Osteoblast (primary cell): ENCODE measurements at regions not wholly inside any gene's neighbourhood (a gene's known extent, or its start where the extent isn't known, plus 50 kb on each side); places are given as distances from the start of the nearest gene placed in this dataset.

ENCODE experiments used
- DNase-seq: peaks from one replicate; pipeline ENCODE4 v3.0.0; 2011; ENCODE audit warnings: low spot score, mixed read lengths; ENCODE audit not compliant: insufficient read length; ENCODE audit errors: missing footprints
- H2AFZ ChIP-seq: 2 replicates; pipeline ENCODE4 v1.6.0; 2011; ENCODE audit warnings: mild to moderate bottlenecking, low read length
- H3K27ac ChIP-seq: 2 replicates; pipeline ENCODE4 v1.5.1; 2011; ENCODE audit warnings: mild to moderate bottlenecking, low read depth, low read length, moderate library complexity
- H3K27me3 ChIP-seq: 2 replicates; pipeline ENCODE4 v1.6.0; 2012; ENCODE audit warnings: mild to moderate bottlenecking, control low read depth, inconsistent platforms, low read length, moderate library complexity; ENCODE audit not compliant: insufficient read depth
- H3K36me3 ChIP-seq: 2 replicates; pipeline ENCODE4 v1.5.1; 2011; ENCODE audit warnings: mild to moderate bottlenecking, low read length, control low read depth, moderate library complexity; ENCODE audit not compliant: insufficient read depth
- H3K4me1 ChIP-seq: 2 replicates; pipeline ENCODE4 v1.5.1; 2011; ENCODE audit warnings: mild to moderate bottlenecking, low read length, control low read depth, moderate library complexity; ENCODE audit not compliant: insufficient read depth
- H3K4me2 ChIP-seq: 2 replicates; pipeline ENCODE4 v1.6.0; 2011; ENCODE audit warnings: mild to moderate bottlenecking, low read length; ENCODE audit not compliant: insufficient read depth
- H3K4me3 ChIP-seq: fragments of 200-600 bp; sonication (generic); 3 replicates; pipeline ENCODE4 v1.5.1; 2012; ENCODE audit warnings: mild to moderate bottlenecking, low read length, inconsistent platforms; ENCODE audit not compliant: insufficient read depth
- H3K79me2 ChIP-seq: 2 replicates; pipeline ENCODE4 v1.6.0; 2012; ENCODE audit warnings: mild to moderate bottlenecking, low read length, control low read depth, inconsistent platforms; ENCODE audit not compliant: insufficient read depth
- H3K9me3 ChIP-seq: 2 replicates; pipeline ENCODE4 v1.5.1; 2011; ENCODE audit warnings: low read depth, low read length, control low read depth
- H4K20me1 ChIP-seq: 2 replicates; pipeline ENCODE4 v1.6.0; 2012; ENCODE audit warnings: mild to moderate bottlenecking, low read length, control low read depth; ENCODE audit not compliant: insufficient read depth
- CTCF ChIP-seq: IDR thresholded peaks from 2 replicates; pipeline ENCODE4 v1.5.1; 2011; ENCODE audit warnings: mild to moderate bottlenecking, low read depth, low read length, moderate library complexity; ENCODE audit errors: extremely low read depth

- Histone ChIP-seq H2AFZ (no peak overlapping the region), H3K36me3 (no peaks in the 10 kb centered on the region), H3K27ac (no peak overlapping the region), H4K20me1 (no peaks in the 10 kb centered on the region), H3K27me3 (no peaks in the 10 kb centered on the region), H3K9me3 (no peaks in the 10 kb centered on the region), H3K4me1 (peaks cover 16% of the 10 kb centered on the region), H3K4me2 (no peak overlapping the region), H3K4me3 (no peak overlapping the region), H3K79me2 (no peaks in the 10 kb centered on the region)
- peak; percentile 38 for DNase-seq
- TF ChIP-seq CTCF = no peak
Observed at GRCh38 chr5:36492984-36493654, 113.3 kb upstream of the SLC1A3 start.

DNA sequence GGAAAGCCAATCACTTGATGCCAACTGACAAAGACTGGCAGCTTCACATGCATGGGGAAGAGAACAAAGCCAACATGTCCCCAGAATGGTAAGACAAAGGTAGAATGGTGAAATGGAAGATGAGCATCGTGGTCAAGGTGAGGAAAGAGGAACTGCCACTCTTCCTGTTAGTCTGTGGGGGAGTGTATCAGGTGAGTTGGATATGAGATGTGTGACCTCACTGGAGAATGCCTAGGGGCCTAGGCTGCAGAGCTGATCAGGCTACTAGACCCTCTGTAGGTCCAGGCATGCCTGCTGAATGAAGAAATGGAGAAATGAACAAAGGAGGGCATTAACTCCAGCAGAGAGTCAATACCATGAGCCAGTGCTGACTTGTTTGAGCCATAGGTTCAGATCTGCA lies 112.4 kb upstream of the SLC1A3 start:
- H3K9me3 ChIP-seq = no peaks in the 10 kb centered on the region
- TF ChIP-seq CTCF = no peak
- H3K4me2 ChIP-seq = no peak overlapping the region
- H3K36me3 ChIP-seq = no peaks in the 10 kb centered on the region
- no peaks in the 10 kb centered on the region for H3K27me3 ChIP-seq
- H3K4me1 ChIP-seq = peaks cover 16% of the 10 kb centered on the region
- no peak for DNase-seq
- no peaks in the 10 kb centered on the region for H3K79me2 ChIP-seq
- no peak overlapping the region for H3K27ac ChIP-seq
- no peaks in the 10 kb centered on the region for H4K20me1 ChIP-seq
- no peak overlapping the region for H2AFZ ChIP-seq
- H3K4me3 ChIP-seq = no peak overlapping the region

DNA sequence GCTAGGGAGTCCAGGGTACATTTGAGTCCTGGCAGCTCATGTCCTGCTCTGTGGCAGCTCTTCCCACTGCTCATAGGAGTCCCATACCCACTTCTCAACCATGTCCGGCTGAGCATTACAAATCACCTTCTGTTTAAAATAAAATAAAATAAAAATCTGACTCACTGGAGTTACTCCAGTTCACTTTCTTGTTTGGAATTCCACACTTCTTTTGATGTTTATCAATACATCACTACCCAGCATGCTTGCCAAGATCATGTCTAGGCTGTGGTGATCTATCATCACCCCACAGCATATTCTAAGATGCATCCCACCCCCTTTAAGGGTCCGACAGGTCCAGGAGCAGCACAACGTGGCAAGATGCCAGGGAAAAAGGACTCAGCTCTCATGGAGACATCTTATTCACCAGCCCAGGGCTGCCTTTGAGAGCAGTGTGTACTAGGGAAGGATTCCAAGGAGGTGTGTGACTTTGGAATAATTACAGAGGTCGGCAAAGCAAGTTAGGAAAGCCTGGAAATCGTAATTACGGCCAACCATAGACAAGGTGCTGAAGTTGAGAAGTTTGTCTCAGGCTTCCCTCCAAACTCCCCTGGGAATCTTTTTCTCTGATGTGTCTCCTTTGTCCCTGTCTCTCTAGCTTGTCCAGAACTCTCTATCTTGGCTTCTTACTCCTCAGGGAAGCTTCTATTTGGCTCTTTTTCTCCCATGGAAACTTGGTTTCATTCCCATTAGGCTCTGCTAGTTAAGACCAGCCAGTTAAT lies 111.4 kb upstream of the SLC1A3 start:
- H3K79me2 ChIP-seq = no peaks in the 10 kb centered on the region
- H3K27ac ChIP-seq = no peak overlapping the region
- peaks cover 16% of the 10 kb centered on the region for H3K4me1 ChIP-seq
- no peaks in the 10 kb centered on the region for H3K36me3 ChIP-seq
- DNase-seq = peak; percentile 45
- no peaks in the 10 kb centered on the region for H3K9me3 ChIP-seq
- H2AFZ ChIP-seq = peak overlapping the region; percentile 56
- no peaks in the 10 kb centered on the region for H3K27me3 ChIP-seq
- H3K4me3 ChIP-seq = no peak overlapping the region
- H3K4me2 ChIP-seq = peak overlapping the region; percentile 51
- no peak for TF ChIP-seq CTCF
- H4K20me1 ChIP-seq = no peaks in the 10 kb centered on the region

DNA sequence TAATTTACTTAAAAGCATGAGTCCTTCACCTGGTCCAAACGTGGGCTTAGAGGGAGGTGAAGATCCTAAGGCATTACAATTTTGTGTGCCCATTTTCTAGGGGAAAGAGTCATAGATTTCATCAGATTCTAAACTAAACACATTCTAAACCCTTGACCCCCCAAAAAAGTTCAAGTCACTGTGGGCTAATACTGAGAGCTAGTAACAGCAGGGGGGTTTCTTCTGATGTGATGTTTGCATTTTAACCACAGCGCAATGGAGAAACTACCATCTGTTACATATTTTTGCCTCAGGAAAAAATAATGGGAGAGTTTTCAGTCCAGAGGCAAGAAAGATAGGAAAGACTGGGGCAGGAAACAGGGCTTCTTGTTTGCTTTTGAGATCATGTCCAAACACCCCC lies 110.8 kb upstream of the SLC1A3 start:
- Histone ChIP-seq H3K27me3 (no peaks in the 10 kb centered on the region), H3K79me2 (no peaks in the 10 kb centered on the region), H3K4me2 (no peak overlapping the region), H3K4me3 (no peak overlapping the region), H3K36me3 (no peaks in the 10 kb centered on the region), H3K27ac (no peak overlapping the region), H3K9me3 (no peaks in the 10 kb centered on the region), H3K4me1 (peaks cover 16% of the 10 kb centered on the region), H4K20me1 (no peaks in the 10 kb centered on the region), H2AFZ (no peak overlapping the region)
- TF ChIP-seq CTCF = no peak
- no peak for DNase-seq
